GM21515 (cell line): ENCODE measurements at regions not wholly inside any gene's neighbourhood (a gene's known extent, or its start where the extent isn't known, plus 50 kb on each side); places are given as distances from the start of the nearest gene placed in this dataset.

Source experiments
- ATAC-seq: cut with Tn5 transposase; IDR thresholded peaks from one replicate; pipeline ENCODE4 v1.9.1; 2021; ENCODE audit not compliant: unreplicated experiment

GRCh38 chr18:60146220-60146960 is 226.2 kb downstream of the MC4R start:
- peak; percentile 84 for ATAC-seq

GRCh38 chr18:60145776-60146175 is 226.8 kb downstream of the MC4R start:
- peak; percentile 14 for ATAC-seq

- no peak for ATAC-seq
These were observed 235.0 kb downstream of the PMAIP1 start for GRCh38 chr18:60134806-60135205.

DNA sequence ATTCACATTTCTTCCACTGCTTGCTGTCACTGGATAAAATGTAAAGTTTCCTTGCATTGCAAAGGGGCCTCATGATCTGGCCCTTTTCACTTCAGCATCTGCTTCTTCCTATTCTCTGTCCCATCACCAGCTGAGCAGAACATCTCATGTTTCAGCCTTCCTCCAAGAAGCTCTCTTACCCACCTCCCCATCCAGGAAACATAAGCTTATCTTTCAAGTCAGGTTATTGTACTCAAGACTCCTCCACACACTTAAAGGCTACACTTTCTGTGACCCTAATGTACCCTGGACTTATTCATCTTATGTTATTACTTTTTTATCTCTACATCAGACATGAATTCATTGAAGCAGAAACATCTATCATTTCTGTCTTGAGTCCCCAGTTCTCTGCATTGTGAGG is 230.5 kb downstream of the PMAIP1 start:
- no peak for ATAC-seq

DNA sequence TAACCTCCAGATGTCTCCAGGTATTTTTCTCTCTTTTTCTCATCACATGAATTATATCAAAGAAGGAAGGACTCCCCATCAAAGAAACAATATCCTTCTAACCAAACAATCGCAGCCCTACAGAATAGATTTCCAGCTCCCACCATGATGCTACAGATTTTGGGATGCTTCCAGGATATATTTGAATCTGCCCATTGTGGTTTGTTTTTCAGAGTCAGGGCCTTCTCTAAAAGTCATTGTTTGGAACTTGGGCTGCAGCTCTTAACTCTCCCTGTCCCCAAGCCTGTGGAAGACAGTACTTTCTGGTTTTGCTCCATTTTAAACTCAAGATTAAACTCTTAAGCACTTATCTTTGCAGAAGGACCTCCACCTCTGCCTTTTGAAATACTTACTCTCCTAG is 223.2 kb downstream of the PMAIP1 start:
- ATAC-seq, result no peak

DNA sequence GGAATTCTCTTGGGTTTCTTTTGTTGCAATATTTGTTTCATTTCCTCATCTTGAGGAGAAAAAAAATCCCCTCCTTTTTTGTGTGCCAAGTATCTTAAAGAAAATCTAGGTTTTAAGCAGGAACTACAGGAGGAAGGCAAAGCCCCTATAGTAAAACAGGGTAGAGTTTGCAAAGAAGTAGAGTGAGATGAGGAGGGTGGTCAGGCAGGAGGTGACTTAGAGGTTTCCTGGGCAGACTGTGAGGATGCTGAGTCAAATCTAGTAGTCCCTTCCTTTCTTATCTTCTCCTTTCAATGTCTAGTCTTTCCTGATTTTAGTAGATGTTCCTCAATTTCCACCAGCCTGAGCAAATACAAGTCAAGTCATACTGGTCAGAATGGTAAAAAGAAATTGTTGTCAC is 222.5 kb downstream of the PMAIP1 start:
- ATAC-seq, result no peak

DNA sequence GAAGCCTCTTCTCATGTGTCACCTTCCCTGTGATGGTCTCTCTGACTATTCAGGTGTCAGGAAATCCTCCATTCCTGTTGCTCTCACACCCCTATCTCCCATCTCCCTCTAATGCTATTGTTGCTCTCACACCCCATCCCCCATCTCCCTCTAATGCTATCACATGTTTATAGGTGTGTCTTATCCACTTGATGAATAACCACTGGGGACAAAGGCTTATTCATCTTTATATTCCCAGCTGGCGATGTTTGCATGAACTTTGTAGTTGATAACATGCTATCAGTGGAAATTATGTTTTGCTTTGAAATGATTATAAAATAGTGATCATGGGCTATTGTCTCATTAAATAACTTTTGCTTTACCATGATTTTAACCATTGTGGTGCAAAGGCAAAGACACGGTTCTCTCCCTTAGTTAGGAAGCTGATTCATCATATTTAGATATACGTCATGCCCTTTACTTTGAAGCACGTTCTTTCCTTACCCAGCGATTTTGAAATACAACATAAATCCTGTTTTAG is 220.5 kb downstream of the PMAIP1 start:
- no peak for ATAC-seq

DNA sequence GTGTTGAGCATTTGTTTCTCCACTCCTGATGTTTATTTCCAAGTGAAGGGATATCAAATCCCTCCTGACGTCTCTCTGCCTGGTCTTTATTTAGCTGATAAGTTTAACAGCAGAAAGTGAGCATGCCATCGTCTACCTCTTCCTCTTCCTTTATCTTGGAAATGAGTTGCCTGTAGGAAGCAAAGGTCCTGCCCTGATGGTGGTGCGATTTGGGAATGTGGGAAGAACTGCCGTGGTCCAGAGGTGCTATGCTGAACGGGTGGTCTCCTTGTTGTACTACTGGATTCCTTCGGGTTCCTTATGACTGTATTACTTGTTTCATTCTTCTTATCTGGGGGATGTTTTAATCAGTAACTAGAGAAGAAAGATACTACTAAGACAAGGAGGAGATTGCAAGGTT is 217.5 kb downstream of the PMAIP1 start:
- ATAC-seq, result no peak

- no peak for ATAC-seq
These were observed 213.6 kb downstream of the PMAIP1 start for GRCh38 chr18:60113396-60113795.

DNA sequence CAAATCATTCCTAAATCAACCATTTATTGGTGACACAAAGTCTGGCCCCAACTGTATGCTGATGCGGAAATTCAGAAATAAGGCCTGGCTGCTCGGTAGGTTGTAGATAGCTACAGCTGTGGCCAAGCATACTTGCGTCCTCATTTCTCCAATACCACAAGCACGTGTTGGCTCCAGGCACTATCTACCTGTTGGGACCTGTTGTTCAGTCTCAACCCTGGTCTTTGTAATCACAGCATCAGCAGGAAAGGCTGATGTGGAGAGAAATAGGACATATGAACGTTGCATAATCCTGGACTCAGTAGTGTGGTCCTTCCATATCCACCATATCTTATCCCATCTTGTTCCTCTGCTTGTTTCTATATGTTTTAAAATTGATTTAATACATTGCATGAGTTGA is 212.6 kb downstream of the PMAIP1 start:
- ATAC-seq, result no peak

DNA sequence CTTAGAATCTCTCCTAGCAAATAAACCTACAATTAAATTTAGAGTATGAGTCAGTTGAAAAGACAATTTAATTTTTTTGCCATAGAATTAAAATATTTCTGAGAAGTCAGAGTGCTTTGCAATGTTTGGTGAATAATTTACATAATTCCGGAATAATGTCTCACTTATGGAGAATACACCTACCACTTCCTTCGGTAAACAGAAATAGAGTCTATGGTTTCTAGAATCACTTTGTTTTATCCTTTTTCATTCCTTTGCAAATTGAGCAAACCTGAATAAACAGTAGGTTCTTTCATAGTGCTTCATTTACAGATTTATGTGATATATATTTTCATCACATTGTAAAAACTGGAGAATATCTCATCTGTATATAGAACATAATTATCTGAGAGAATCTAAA is 211.7 kb downstream of the PMAIP1 start:
- ATAC-seq, result no peak

- no peak for ATAC-seq
These were observed 211.0 kb downstream of the PMAIP1 start for GRCh38 chr18:60110836-60111235.

DNA sequence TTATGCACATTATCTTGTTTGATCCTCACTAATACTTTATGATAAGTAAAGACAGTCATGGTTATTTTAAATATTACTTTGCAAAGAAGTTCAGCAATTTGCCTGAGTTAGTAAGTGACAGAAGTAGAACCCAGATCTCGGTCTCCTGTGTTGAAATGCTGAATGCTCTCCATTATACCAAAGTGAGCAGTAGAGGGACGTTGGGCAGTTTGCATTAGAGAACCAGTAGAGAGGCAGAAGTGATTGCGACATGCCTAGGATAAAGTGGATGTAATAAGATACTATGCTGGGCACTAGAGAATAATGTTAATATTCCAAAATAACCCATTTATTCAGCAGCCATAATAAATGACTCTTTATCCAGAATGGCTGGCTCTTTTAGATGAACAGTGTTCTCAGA is 201.0 kb downstream of the PMAIP1 start:
- ATAC-seq, result no peak

DNA sequence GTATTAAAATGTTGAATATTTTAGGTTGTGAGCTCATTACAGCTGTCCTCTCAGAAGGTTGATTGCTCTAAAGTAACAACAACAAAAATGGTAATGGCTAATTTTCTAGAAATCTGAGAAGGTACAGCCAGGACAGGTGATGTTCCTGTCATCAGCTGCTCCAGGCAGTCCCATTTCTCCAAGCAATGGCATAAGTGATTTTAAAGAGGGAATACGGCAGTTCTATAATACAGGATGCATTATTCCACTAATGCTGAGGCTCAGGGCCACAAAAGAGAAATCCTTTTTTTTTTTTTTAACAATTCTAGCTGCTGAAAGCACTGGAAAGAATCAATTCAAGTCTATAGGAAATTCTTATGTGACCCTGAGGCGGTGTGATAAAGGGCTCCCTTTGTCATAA is 199.9 kb downstream of the PMAIP1 start:
- no peak for ATAC-seq

- no peak for ATAC-seq
These were observed 196.6 kb downstream of the PMAIP1 start for GRCh38 chr18:60096428-60096827.

DNA sequence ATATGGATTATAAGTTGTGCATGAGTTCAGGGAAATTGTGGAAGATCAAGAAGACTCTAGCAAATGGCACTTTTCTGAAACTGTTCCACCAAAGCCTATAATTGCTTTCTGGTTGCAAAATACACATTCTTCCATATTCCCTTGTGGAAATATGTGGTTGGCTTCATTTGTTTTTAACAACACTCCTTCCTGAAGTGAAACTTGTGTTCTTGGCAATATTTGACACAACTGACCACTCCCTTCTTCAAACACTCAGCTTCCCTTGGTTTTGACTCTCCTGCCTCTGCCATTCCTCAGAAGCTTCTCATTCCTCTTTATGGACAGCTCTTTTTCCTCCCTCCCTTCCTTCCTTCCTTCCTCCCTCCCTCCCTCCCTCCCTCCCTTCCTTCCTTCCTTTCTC is 192.3 kb downstream of the PMAIP1 start:
- no peak for ATAC-seq

DNA sequence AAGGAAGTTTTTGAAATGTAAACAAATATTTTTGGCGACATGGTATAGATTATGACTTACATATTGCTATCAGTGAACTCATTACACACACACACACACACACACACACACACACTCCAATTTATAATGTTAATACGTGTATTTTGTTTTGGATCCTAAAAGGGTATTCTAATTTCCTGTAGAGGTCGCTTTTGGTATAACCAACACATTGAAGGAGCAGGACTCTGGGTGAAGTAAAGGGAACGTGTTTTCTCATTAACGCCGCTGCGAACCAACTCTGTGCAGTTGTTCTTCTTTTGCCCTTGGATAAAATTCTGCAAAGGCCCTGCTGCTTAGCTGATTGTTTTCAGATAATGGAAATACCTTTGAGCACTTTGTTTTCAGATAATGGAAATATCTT is 190.4 kb downstream of the PMAIP1 start:
- peak; percentile 59 for ATAC-seq

- ATAC-seq, result no peak
These were observed 183.0 kb downstream of the PMAIP1 start for GRCh38 chr18:60082790-60083189.

DNA sequence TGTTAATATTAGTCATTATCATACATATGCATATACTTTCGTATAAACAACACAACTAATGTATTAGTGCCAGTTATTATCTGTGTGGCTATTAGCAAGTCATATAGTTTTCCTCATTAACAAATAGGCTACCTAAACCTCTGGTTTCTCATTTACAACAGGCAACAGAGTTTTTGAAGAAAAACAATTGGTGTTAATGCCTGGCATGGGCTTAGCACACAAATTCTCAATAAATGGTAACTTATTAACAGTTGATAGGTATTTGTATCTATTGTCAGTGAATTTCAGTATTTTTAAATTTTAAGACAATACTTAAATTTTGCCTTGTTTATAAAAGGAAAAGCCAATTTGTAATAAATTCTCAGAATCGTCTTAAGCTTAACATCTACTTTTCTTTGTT is 182.5 kb downstream of the PMAIP1 start:
- ATAC-seq, result no peak

DNA sequence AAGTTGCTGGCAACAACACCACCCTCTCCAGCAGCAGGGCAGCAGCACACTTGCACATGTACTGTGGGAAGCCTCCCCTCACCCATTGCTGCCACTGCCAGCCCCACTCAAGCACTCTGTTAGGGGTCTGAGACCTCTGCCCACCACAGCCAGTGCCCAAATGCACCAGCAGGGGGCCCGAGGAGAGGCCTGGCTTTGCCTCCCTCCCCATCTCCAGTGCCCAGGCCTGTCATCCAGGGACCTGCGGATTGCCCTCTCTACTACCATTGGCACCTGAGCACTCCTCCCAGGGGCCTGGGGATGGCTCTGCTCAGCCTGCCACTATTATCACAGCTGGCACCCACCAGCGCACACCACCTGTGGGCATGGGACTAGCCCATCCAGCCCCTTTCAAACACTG is 175.7 kb downstream of the PMAIP1 start:
- no peak for ATAC-seq

- no peak for ATAC-seq
These were observed 170.8 kb downstream of the PMAIP1 start for GRCh38 chr18:60070631-60071030.

DNA sequence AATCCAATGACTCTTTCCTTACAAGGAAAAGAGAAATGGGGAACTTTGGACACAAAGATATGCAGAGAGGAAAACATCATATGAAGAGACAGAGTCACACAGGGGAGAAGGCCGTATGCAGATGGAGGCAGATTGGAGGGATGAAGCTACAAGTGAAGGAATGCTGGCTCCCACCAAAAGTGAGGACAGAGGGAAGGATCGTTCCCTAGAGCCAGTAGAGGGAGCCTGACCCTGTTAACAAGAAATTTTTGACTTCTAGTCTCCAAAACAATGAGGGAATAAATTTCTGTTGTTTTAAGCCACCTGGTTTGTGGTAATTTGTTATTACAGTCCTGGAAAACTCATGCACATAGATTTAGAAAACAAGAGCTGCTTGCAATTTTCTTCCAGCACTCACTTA is 169.3 kb downstream of the PMAIP1 start:
- ATAC-seq, result no peak
